HL-60 (cell line): ENCODE measurements at regions not wholly inside any gene's neighbourhood (a gene's known extent, or its start where the extent isn't known, plus 50 kb on each side); places are given as distances from the start of the nearest gene placed in this dataset.

Experiments used
- DNase-seq, 2 experiments: peaks; one replicate each; pipeline ENCODE4 v3.0.0-alpha.2; 2010 to 2020; ENCODE audit warnings: low read depth in 1 of 2, low spot score in 1 of 2
- H3K27ac ChIP-seq: fragments of 250-450 bp; sonication (Bioruptor Pico); replicated peaks from 2 replicates; pipeline ENCODE4 v1.5.1; 2020; ENCODE audit warnings: mild to moderate bottlenecking, moderate library complexity
- H3K27me3 ChIP-seq: fragments of 250-450 bp; sonication (Bioruptor Pico); 2 replicates; pipeline ENCODE4 v1.5.1; 2021; ENCODE audit warnings: mild to moderate bottlenecking, moderate library complexity; ENCODE audit not compliant: insufficient read depth, poor library complexity, severe bottlenecking
- H3K4me3 ChIP-seq: replicated peaks from 2 replicates; pipeline ENCODE4 v1.5.1; 2011; ENCODE audit warnings: mild to moderate bottlenecking, control low read depth, low read length; ENCODE audit not compliant: insufficient read depth
- GABPA ChIP-seq: IDR thresholded peaks from 2 replicates; pipeline ENCODE4 v1.6.1; 2012; ENCODE audit warnings: low read depth
- POLR2AphosphoS5 ChIP-seq: IDR thresholded peaks from 2 replicates; pipeline ENCODE4 v1.6.1; 2012; ENCODE audit warnings: low read depth
- SPI1 ChIP-seq: IDR thresholded peaks from 2 replicates; pipeline ENCODE4 v1.6.1; 2012; ENCODE audit warnings: low read depth, mild to moderate bottlenecking, borderline replicate concordance
- TF ChIP-seq, protein P1 (sequence below): IDR thresholded peaks from 2 replicates; pipeline ENCODE4 v1.6.1; 2012; ENCODE audit warnings: low read depth; ENCODE audit not compliant: insufficient replicate concordance
- TF ChIP-seq, protein P2 (sequence below): IDR thresholded peaks from one replicate; pipeline ENCODE4 v1.5.1; 2011; ENCODE audit warnings: low read length, control low read depth, inconsistent platforms; ENCODE audit not compliant: insufficient read depth

DNA sequence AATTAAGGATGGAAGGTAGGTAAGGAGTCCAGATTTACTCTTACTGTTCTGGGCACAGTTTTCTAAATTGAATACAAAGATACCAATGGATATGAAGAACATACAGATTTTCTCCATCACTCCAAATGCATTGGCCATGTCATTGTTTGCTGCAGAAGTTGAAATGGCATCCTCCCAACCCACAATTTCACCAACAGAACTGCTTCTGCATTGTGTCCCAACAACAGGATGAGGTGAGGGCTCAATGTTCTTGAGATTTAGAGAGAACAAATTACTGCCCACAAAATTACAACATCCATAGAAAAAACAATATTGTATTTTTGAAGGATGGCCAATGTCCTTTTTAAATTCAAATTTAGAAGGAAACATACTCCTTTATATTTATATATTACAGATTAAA, 88.9 kb downstream of the NUDT12 start:
- H3K4me3 ChIP-seq, result no peak overlapping the region
- H3K27me3 ChIP-seq, result no peaks in the 10 kb centered on the region
- no peak for TF ChIP-seq GABPA
- TF ChIP-seq POLR2AphosphoS5, result no peak
- TF ChIP-seq, protein P1, sequence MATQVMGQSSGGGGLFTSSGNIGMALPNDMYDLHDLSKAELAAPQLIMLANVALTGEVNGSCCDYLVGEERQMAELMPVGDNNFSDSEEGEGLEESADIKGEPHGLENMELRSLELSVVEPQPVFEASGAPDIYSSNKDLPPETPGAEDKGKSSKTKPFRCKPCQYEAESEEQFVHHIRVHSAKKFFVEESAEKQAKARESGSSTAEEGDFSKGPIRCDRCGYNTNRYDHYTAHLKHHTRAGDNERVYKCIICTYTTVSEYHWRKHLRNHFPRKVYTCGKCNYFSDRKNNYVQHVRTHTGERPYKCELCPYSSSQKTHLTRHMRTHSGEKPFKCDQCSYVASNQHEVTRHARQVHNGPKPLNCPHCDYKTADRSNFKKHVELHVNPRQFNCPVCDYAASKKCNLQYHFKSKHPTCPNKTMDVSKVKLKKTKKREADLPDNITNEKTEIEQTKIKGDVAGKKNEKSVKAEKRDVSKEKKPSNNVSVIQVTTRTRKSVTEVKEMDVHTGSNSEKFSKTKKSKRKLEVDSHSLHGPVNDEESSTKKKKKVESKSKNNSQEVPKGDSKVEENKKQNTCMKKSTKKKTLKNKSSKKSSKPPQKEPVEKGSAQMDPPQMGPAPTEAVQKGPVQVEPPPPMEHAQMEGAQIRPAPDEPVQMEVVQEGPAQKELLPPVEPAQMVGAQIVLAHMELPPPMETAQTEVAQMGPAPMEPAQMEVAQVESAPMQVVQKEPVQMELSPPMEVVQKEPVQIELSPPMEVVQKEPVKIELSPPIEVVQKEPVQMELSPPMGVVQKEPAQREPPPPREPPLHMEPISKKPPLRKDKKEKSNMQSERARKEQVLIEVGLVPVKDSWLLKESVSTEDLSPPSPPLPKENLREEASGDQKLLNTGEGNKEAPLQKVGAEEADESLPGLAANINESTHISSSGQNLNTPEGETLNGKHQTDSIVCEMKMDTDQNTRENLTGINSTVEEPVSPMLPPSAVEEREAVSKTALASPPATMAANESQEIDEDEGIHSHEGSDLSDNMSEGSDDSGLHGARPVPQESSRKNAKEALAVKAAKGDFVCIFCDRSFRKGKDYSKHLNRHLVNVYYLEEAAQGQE, result no peak
- TF ChIP-seq, protein P2, sequence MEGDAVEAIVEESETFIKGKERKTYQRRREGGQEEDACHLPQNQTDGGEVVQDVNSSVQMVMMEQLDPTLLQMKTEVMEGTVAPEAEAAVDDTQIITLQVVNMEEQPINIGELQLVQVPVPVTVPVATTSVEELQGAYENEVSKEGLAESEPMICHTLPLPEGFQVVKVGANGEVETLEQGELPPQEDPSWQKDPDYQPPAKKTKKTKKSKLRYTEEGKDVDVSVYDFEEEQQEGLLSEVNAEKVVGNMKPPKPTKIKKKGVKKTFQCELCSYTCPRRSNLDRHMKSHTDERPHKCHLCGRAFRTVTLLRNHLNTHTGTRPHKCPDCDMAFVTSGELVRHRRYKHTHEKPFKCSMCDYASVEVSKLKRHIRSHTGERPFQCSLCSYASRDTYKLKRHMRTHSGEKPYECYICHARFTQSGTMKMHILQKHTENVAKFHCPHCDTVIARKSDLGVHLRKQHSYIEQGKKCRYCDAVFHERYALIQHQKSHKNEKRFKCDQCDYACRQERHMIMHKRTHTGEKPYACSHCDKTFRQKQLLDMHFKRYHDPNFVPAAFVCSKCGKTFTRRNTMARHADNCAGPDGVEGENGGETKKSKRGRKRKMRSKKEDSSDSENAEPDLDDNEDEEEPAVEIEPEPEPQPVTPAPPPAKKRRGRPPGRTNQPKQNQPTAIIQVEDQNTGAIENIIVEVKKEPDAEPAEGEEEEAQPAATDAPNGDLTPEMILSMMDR, result no peak
- no peak for TF ChIP-seq SPI1
- no peak overlapping the region for H3K27ac ChIP-seq
- DNase-seq, result no peak

DNA sequence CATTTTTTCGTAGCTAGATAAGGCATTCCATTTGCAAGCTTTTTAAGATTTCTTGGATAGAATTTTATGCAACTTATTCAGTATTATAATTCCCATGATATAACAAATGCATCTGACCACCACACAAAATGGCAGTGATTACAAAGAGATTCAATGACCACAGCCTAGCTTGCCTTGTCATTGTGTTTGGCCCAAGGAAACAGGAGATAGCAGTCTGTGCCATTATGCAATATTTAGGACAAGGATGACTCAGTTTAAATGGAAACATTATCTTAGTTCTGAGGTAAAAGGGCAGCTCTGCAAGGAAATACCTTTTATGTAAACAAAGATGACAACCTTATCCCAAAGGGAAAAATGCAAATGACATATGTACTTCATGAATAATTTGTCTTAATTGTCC, 89.8 kb downstream of the NUDT12 start:
- DNase-seq, result no peak
- Histone ChIP-seq H3K27me3 (no peaks in the 10 kb centered on the region), H3K4me3 (no peak overlapping the region), H3K27ac (no peak overlapping the region)
- TF ChIP-seq, protein P1, result no peak
- no peak for TF ChIP-seq POLR2AphosphoS5
- no peak for TF ChIP-seq SPI1
- TF ChIP-seq, protein P2, result no peak
- TF ChIP-seq GABPA, result no peak

DNA sequence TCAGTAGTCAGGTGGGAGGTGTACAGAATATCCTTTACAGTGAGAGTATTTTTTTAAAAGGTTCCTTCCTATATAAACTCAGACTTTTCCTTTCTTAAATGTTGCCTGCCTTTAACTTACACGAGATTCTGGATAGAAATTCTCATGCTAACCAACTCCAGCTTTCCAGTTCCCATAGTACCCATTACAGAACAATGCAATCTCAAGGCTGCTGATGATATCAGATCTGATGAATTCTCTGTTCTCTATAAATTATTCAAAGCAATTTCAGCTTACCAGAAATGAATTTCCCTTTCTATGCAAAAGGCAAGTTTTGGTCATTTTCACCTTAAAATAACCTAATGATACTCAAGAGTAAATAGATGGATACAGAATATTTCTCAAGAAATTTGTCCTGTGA, 90.3 kb downstream of the NUDT12 start:
- Histone ChIP-seq H3K27ac (no peak overlapping the region), H3K27me3 (no peaks in the 10 kb centered on the region), H3K4me3 (no peak overlapping the region)
- TF ChIP-seq GABPA (no peak), SPI1 (no peak), POLR2AphosphoS5 (no peak)
- TF ChIP-seq, protein P2, result no peak
- DNase-seq, result no peak
